ENCODE measurements at regions not wholly inside any gene's neighbourhood (a gene's known extent, or its start where the extent isn't known, plus 50 kb on each side); places are given as distances from the start of the nearest gene placed in this dataset.
"Not testable (repeated sequence)": the region's sequence is repeated elsewhere in the genome, so short reads cannot be mapped to it uniquely, and the experiment has no call there.

DNA sequence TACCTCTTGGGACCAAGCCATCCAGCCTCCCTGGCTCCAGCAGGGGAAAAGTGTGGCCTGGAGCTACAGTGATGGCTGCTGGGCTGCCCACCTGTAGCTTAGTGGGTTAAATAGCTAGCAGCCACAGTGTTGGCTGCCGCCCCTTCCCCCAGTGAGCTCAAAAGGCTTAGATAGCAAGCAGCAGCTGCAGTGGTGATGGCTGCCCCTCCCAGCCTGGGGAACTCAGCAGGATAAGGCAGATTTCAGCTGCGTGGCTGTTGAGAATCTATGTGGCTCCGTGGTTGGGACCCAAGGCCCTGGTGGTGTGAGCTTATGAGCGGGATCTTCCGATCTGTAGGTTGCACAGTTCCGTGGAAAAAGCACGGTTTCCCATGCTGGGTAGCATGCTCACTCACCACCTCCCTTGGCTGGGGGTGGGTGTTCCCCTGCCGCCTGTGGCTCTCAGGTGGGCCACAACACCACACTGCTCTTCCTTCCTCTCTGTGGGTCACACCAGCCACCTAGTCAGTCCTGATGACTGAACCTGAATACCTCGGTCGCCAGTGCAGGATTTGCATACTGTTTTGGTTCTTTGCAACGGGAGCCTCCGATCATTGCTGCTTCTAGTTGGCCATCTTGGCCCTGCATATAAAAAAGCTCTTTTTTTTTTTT lies 946.5 kb upstream of the FAM98A start:
- CTCF ChIA-PET = no interaction called here

DNA sequence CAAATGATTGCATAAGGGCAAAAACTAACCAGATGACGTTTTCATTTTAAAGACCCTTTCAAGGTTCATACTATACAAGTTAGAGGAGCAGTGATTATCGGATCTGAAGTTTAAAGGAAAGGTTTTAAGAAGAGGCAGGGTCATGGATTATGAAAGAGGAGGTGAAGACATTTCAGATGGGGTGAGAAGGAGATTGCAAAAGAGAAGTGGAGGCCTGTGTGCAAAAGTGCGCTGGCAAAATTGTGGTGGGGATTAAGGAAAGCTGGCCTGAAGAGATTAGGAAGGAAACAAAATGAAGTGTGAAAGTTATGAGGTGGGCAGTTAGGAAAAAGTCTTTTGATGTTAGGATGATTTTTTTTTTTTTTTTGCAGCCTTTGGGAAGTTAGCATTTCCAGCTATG lies 935.7 kb upstream of the FAM98A start:
- POLR2A ChIA-PET = no interaction called here
- no peaks in the 10 kb centered on the region for H3K27me3 Mint-ChIP-seq (ENCODE audit: low read depth)
- H3K4me1 Mint-ChIP-seq (ENCODE audit: low read depth) = no peaks in the 10 kb centered on the region

More for the DNA sequence above, 946.5 kb upstream of the FAM98A start:
- Mint-ChIP-seq H3K9me3 (ENCODE audit: insufficient read depth) (peaks cover 5% of the 10 kb centered on the region), H3K4me3 (no peak overlapping the region), H3K36me3 (ENCODE audit: low read depth) (no peaks in the 10 kb centered on the region), H3K27me3 (ENCODE audit: low read depth) (no peaks in the 10 kb centered on the region), H3K4me1 (ENCODE audit: low read depth) (no peaks in the 10 kb centered on the region), H3K27ac (no peak overlapping the region)
- ATAC-seq (no peak), DNase-seq (no peak)
- POLR2A ChIA-PET = no interaction called here

DNA sequence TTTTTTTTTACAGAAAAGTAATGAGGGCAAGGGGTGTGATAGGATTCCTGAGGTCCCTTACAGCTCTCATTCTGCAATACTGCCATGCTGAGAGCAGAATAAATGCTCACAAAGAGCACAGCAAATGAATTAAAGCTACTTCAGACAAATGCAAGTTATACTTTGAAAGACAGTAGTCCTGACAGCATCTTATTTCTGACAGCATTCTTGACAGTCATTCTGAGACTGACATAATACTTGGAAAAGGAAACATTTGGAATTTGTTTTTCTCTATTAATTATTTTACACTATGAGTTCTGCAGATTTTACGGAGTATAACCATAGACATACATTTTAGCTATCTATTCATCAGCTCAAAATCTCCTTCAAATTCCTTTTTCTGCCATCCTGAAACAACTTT lies 935.2 kb upstream of the FAM98A start:
- H3K4me3 Mint-ChIP-seq = no peak overlapping the region
- CTCF ChIA-PET = no interaction called here
- H3K4me1 Mint-ChIP-seq (ENCODE audit: low read depth) = no peaks in the 10 kb centered on the region
- no peaks in the 10 kb centered on the region for H3K36me3 Mint-ChIP-seq (ENCODE audit: low read depth)
- no peaks in the 10 kb centered on the region for H3K27me3 Mint-ChIP-seq (ENCODE audit: low read depth)
- POLR2A ChIA-PET = no interaction called here
- H3K9me3 Mint-ChIP-seq (ENCODE audit: insufficient read depth) = peaks cover 6% of the 10 kb centered on the region
- no peak for ATAC-seq
- no peak overlapping the region for H3K27ac Mint-ChIP-seq
- no peak for DNase-seq

More for the DNA sequence above, 935.7 kb upstream of the FAM98A start:
- peaks cover 6% of the 10 kb centered on the region for H3K9me3 Mint-ChIP-seq (ENCODE audit: insufficient read depth)
- no peak overlapping the region for H3K27ac Mint-ChIP-seq
- CTCF ChIA-PET = no interaction called here
- ATAC-seq (no peak), DNase-seq (no peak)
- no peak overlapping the region for H3K4me3 Mint-ChIP-seq
- H3K36me3 Mint-ChIP-seq (ENCODE audit: low read depth) = no peaks in the 10 kb centered on the region

GRCh38 chr2:34533585-34534183 lies 934.6 kb upstream of the FAM98A start:
- CTCF ChIA-PET = no interaction called here
- Mint-ChIP-seq H3K4me3 (no peak overlapping the region), H3K4me1 (ENCODE audit: low read depth) (no peaks in the 10 kb centered on the region), H3K27ac (no peak overlapping the region), H3K36me3 (ENCODE audit: low read depth) (no peaks in the 10 kb centered on the region), H3K27me3 (ENCODE audit: low read depth) (no peaks in the 10 kb centered on the region), H3K9me3 (ENCODE audit: insufficient read depth) (peaks cover 6% of the 10 kb centered on the region)
- ATAC-seq = no peak
- no peak for DNase-seq
- POLR2A ChIA-PET = no interaction called here

GRCh38 chr2:34529965-34530364 lies 930.9 kb upstream of the FAM98A start:
- H3K36me3 Mint-ChIP-seq (ENCODE audit: low read depth) = no peaks in the 10 kb centered on the region
- POLR2A ChIA-PET = no interaction called here

DNA sequence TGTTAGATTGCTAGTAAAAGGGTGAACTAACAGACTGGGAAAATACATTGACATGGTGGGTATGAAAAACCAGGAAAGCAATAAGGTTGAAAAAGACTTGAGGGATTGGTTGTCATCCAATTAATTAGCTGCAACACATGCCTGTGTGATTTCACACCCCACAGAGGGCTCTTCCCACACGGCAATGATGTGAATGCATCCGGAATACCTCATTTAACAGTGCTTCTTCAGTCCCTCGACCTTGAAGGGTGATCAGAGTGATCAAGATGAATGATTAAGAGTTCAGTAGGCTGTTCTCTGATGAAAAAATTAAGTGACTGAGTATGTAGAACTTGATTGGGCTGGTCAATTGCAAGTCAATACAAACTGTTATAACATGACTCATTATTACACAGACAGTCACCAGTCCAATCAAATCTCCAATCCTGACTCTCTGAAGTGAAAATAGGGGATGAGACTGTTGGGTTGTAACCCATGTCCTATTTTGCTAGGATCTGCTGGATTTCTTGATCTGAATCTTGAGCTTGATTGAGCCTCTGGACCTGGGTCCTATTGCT lies 924.9 kb upstream of the FAM98A start:
- POLR2A ChIA-PET = no interaction called here
- H3K27me3 Mint-ChIP-seq (ENCODE audit: low read depth) = no peaks in the 10 kb centered on the region
- ATAC-seq (no peak), DNase-seq (no peak)
- CTCF ChIA-PET = no interaction called here
- H3K4me1 Mint-ChIP-seq (ENCODE audit: low read depth) = no peaks in the 10 kb centered on the region
- H3K27ac Mint-ChIP-seq = no peak overlapping the region
- H3K36me3 Mint-ChIP-seq (ENCODE audit: low read depth) = no peaks in the 10 kb centered on the region
- H3K9me3 Mint-ChIP-seq (ENCODE audit: insufficient read depth) = peaks cover 16% of the 10 kb centered on the region
- no peak overlapping the region for H3K4me3 Mint-ChIP-seq

More at GRCh38 chr2:34529965-34530364, 930.9 kb upstream of the FAM98A start:
- Mint-ChIP-seq H3K27ac (no peak overlapping the region), H3K4me1 (ENCODE audit: low read depth) (no peaks in the 10 kb centered on the region), H3K4me3 (no peak overlapping the region), H3K9me3 (ENCODE audit: insufficient read depth) (peaks cover 4% of the 10 kb centered on the region), H3K27me3 (ENCODE audit: low read depth) (no peaks in the 10 kb centered on the region)
- CTCF ChIA-PET = no interaction called here
- ATAC-seq = no peak
- no peak for DNase-seq

- ATAC-seq (no peak), DNase-seq (no peak)
- Mint-ChIP-seq H3K36me3 (ENCODE audit: low read depth) (no peaks in the 10 kb centered on the region), H3K4me1 (ENCODE audit: low read depth) (no peaks in the 10 kb centered on the region), H3K9me3 (ENCODE audit: insufficient read depth) (peaks cover 13% of the 10 kb centered on the region), H3K27ac (no peak overlapping the region), H3K4me3 (no peak overlapping the region), H3K27me3 (ENCODE audit: low read depth) (no peaks in the 10 kb centered on the region)
- ChIA-PET POLR2A (no interaction called here), CTCF (no interaction called here)
Measured at GRCh38 chr2:34519659-34520058, 920.6 kb upstream of the FAM98A start.

DNA sequence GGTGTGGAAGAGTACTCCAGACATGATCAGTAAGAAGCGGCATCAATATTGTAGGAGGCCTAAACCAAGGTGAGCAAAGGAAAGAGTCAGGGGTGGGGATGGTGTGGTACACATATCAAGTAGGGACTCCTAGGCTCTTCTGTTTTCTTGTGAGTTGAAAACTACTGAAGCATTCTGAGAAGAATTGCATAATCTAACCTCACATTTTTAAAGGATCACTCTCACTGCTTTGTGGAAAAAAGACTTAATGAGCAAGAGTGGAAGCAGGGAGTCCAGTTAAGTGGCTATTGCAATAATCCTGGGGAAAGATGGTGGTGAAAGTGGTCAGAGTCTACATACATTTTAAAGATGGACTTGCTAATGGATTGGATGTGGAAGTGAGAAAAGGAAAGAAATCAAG lies 899.5 kb upstream of the FAM98A start:
- no peaks in the 10 kb centered on the region for H3K36me3 Mint-ChIP-seq (ENCODE audit: low read depth)
- no peak overlapping the region for H3K4me3 Mint-ChIP-seq
- ATAC-seq (no peak), DNase-seq (no peak)
- H3K27ac Mint-ChIP-seq = no peak overlapping the region
- H3K9me3 Mint-ChIP-seq (ENCODE audit: insufficient read depth) = peaks cover 4% of the 10 kb centered on the region
- ChIA-PET CTCF (no interaction called here), POLR2A (no interaction called here)
- no peaks in the 10 kb centered on the region for H3K4me1 Mint-ChIP-seq (ENCODE audit: low read depth)
- H3K27me3 Mint-ChIP-seq (ENCODE audit: low read depth) = no peaks in the 10 kb centered on the region

DNA sequence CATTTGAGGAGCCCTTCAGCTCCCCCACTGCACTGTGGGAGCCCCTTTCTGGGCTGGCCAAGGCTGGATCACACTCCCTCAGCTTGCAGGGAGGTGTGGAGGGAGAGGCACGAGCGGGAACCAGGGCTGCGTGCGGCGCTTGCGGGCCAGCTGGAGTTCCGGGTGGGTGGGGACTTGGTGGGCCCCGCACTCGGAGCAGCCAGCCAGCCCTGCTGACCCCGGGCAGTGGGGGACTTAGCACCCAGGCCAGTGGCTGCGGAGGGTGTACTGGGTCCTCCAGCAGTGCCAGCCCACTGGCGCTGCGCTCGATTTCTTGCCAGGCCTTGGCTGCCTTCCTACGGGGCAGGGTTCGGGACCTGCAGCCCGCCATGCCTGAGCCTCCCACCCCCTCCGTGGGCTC lies 895.1 kb upstream of the FAM98A start:
- CTCF ChIA-PET; POLR2A ChIA-PET; ATAC-seq; DNase-seq; H3K27me3 Mint-ChIP-seq (ENCODE audit: low read depth); H3K27ac Mint-ChIP-seq; H3K36me3 Mint-ChIP-seq (ENCODE audit: low read depth); H3K4me3 Mint-ChIP-seq; H3K4me1 Mint-ChIP-seq (ENCODE audit: low read depth); H3K9me3 Mint-ChIP-seq (ENCODE audit: insufficient read depth): not testable (repeated sequence)

DNA sequence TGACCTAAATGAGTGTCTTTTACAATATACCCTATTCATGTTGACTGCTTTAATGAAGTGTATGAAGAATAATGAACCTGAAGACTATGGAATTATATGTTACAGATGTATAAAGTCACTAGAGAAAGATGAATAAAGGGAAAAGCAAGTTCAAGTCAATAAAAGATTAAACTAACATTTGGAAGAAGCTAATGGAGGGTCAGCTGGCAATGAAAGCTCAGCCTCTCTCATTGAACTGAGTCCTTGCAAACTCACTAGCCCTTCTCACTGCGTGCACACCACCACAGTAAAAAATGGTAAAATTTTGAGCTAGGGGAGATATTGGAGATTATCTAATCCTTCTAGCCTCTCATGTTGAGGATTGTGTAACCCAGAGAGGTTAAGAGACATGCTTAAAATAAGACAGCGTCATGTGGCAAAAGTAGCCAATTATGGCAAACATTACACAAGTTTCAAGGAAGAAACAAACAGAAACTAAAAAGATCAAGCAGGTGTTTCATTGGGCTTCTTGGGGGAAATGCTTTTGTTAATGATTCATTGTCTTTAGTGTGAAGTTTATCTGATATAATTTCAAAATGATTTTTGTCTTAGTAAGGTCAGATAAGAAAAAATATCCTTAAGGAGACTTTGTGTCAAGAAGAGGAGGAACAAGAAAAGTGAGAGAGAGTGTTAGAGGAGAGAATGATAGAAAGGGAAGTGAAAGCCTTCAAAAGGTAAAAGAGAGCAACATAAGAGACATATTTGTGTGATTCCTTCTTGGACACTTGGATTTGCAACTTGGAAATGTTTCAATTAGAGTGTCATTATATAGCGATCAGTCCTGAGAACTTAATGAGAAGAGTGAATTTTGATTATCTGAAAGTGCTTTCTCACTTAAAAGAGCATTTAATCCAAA lies 893.7 kb upstream of the FAM98A start:
- CTCF ChIA-PET = no interaction called here
- H3K27me3 Mint-ChIP-seq (ENCODE audit: low read depth) = no peaks in the 10 kb centered on the region

GRCh38 chr2:34486965-34487364 lies 887.9 kb upstream of the FAM98A start:
- POLR2A ChIA-PET = no interaction called here
- Mint-ChIP-seq H3K36me3 (ENCODE audit: low read depth) (no peaks in the 10 kb centered on the region), H3K27ac (no peak overlapping the region), H3K4me1 (ENCODE audit: low read depth) (no peaks in the 10 kb centered on the region), H3K4me3 (no peak overlapping the region), H3K27me3 (ENCODE audit: low read depth) (no peaks in the 10 kb centered on the region), H3K9me3 (ENCODE audit: insufficient read depth) (no peaks in the 10 kb centered on the region)
- CTCF ChIA-PET = no interaction called here
- ATAC-seq = no peak
- DNase-seq = no peak

More for the DNA sequence above, 893.7 kb upstream of the FAM98A start:
- Mint-ChIP-seq H3K4me3 (no peak overlapping the region), H3K9me3 (ENCODE audit: insufficient read depth) (no peaks in the 10 kb centered on the region), H3K36me3 (ENCODE audit: low read depth) (no peaks in the 10 kb centered on the region), H3K27ac (no peak overlapping the region), H3K4me1 (ENCODE audit: low read depth) (no peaks in the 10 kb centered on the region)
- no peak for DNase-seq
- ATAC-seq = no peak
- POLR2A ChIA-PET = no interaction called here

- Mint-ChIP-seq H3K4me3 (no peak overlapping the region), H3K27me3 (ENCODE audit: low read depth) (no peaks in the 10 kb centered on the region), H3K9me3 (ENCODE audit: insufficient read depth) (no peaks in the 10 kb centered on the region), H3K27ac (no peak overlapping the region), H3K36me3 (ENCODE audit: low read depth) (no peaks in the 10 kb centered on the region), H3K4me1 (ENCODE audit: low read depth) (no peaks in the 10 kb centered on the region)
- ATAC-seq (no peak), DNase-seq (no peak)
- CTCF ChIA-PET = no interaction called here
- POLR2A ChIA-PET = no interaction called here
Measured at GRCh38 chr2:34481542-34481941, 882.4 kb upstream of the FAM98A start.

Data from activated CD8-positive, alpha-beta T cell treated with anti-CD3 and anti-CD28 coated beads, Interleukin-2, amount 10 ng/mL, durations not matched to agents 7 days and 5 days (primary cell).